HEK293 (cell line): ENCODE measurements at regions not wholly inside any gene's neighbourhood (a gene's known extent, or its start where the extent isn't known, plus 50 kb on each side); places are given as distances from the start of the nearest gene placed in this dataset.

Experiments
- CTCF ChIP-seq: fragments of 450-650 bp; formaldehyde crosslinking; IDR thresholded peaks from 2 replicates; pipeline ENCODE4 v1.5.1; 2016; ENCODE audit warnings: missing biosample characterization, missing genetic modification characterization
- FEZF1 ChIP-seq: fragments of 450-650 bp; formaldehyde crosslinking; IDR thresholded peaks from 2 replicates; pipeline ENCODE4 v1.5.1; 2016; ENCODE audit warnings: missing biosample characterization, missing genetic modification characterization
- HIC1 ChIP-seq: fragments of 450-650 bp; formaldehyde crosslinking; IDR thresholded peaks from 2 replicates; pipeline ENCODE4 v1.5.1; 2016; ENCODE audit warnings: missing biosample characterization, missing genetic modification characterization
- KLF10 ChIP-seq: fragments of 450-650 bp; IDR thresholded peaks from 2 replicates; pipeline ENCODE4 v1.5.1; 2018; ENCODE audit warnings: missing biosample characterization, mild to moderate bottlenecking, missing genetic modification characterization
- MEIS1 ChIP-seq: sonication (generic); formaldehyde crosslinking; IDR thresholded peaks from 2 replicates; pipeline ENCODE4 v1.8.1; 2022; ENCODE audit warnings: missing genetic modification reagents, mild to moderate bottlenecking, borderline replicate concordance
- SALL2 ChIP-seq: fragments of 450-650 bp; formaldehyde crosslinking; IDR thresholded peaks from 2 replicates; pipeline ENCODE4 v1.5.0; 2017; ENCODE audit warnings: missing biosample characterization, mild to moderate bottlenecking, missing genetic modification characterization, borderline replicate concordance
- YY1 ChIP-seq: fragments of 450-650 bp; formaldehyde crosslinking; IDR thresholded peaks from 2 replicates; pipeline ENCODE4 v1.5.1; 2018; ENCODE audit warnings: missing biosample characterization, missing genetic modification characterization
- ZBTB21 ChIP-seq: fragments of 450-650 bp; formaldehyde crosslinking; IDR thresholded peaks from 2 replicates; pipeline ENCODE4 v1.5.1; 2017; ENCODE audit warnings: missing biosample characterization, missing genetic modification characterization
- ZNF10 ChIP-seq: fragments of 450-650 bp; formaldehyde crosslinking; IDR thresholded peaks from 2 replicates; pipeline ENCODE4 v1.5.1; 2017; ENCODE audit warnings: missing biosample characterization, missing genetic modification characterization
- ZNF121 ChIP-seq: fragments of 450-650 bp; formaldehyde crosslinking; IDR thresholded peaks from 2 replicates; pipeline ENCODE4 v1.5.1; 2016; ENCODE audit warnings: missing biosample characterization, missing genetic modification characterization
- ZNF274 ChIP-seq, 2 experiments: fragments of 200-500 bp in 1 of 2; fragments of 450-650 bp in 1 of 2; sonication (Bioruptor generic) in 1 of 2; formaldehyde crosslinking in 1 of 2; IDR thresholded peaks; 2 replicates each; pipeline versions ENCODE4 v1.5.1 to v1.6.1; 2014 to 2016; ENCODE audit warnings: borderline replicate concordance in 1 of 2, inconsistent platforms in 1 of 2, low read length in 1 of 2, missing biosample characterization in 1 of 2, missing genetic modification characterization in 1 of 2
- ZNF529 ChIP-seq: fragments of 450-650 bp; formaldehyde crosslinking; IDR thresholded peaks from 2 replicates; pipeline ENCODE4 v1.5.1; 2017; ENCODE audit warnings: missing genetic modification characterization, missing biosample characterization; ENCODE audit not compliant: insufficient replicate concordance
- ZNF600 ChIP-seq: fragments of 450-650 bp; formaldehyde crosslinking; IDR thresholded peaks from 2 replicates; pipeline ENCODE4 v1.5.1; 2016; ENCODE audit warnings: missing biosample characterization, missing genetic modification characterization
- TF ChIP-seq, protein P1 (sequence below): fragments of 450-650 bp; formaldehyde crosslinking; IDR thresholded peaks from 2 replicates; pipeline ENCODE4 v1.5.1; 2017; ENCODE audit warnings: missing biosample characterization, mild to moderate bottlenecking, missing genetic modification characterization, moderate library complexity

- no peak for TF ChIP-seq YY1 (tag by site-specific recombination)
- TF ChIP-seq, protein P1, sequence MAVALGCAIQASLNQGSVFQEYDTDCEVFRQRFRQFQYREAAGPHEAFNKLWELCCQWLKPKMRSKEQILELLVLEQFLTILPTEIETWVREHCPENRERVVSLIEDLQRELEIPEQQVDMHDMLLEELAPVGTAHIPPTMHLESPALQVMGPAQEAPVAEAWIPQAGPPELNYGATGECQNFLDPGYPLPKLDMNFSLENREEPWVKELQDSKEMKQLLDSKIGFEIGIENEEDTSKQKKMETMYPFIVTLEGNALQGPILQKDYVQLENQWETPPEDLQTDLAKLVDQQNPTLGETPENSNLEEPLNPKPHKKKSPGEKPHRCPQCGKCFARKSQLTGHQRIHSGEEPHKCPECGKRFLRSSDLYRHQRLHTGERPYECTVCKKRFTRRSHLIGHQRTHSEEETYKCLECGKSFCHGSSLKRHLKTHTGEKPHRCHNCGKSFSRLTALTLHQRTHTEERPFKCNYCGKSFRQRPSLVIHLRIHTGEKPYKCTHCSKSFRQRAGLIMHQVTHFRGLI (tag by site-specific recombination): no peak
- no peak for TF ChIP-seq ZNF10
- TF ChIP-seq KLF10 (tag by site-specific recombination): no peak
- TF ChIP-seq ZNF121 (tag by site-specific recombination): no peak
- TF ChIP-seq MEIS1 (CRISPR knock-in tag): no peak
- no peak for TF ChIP-seq ZNF529 (tag by site-specific recombination)
- no peak for TF ChIP-seq FEZF1 (tag by site-specific recombination)
- TF ChIP-seq CTCF (tag by site-specific recombination): no peak
- no peak for TF ChIP-seq ZBTB21 (tag by site-specific recombination)
- TF ChIP-seq SALL2: no peak
- TF ChIP-seq ZNF274 (IDR thresholded peaks at IDR 0.05; ENCODE audit: low read length): no peak
- no peak for TF ChIP-seq ZNF274 (tag by site-specific recombination; IDR thresholded peaks at IDR 0.05; ENCODE audit: borderline replicate concordance)
- no peak for TF ChIP-seq ZNF600 (tag by site-specific recombination)
- TF ChIP-seq HIC1 (tag by site-specific recombination): no peak
Measured at GRCh38 chr2:6562771-6563170, 302.9 kb downstream of the CMPK2 start.
